CD14-positive monocyte (primary cell): ENCODE measurements at regions not wholly inside any gene's neighbourhood (a gene's known extent, or its start where the extent isn't known, plus 50 kb on each side); places are given as distances from the start of the nearest gene placed in this dataset.

Experiments
- DNase-seq, 3 donors: peaks; one replicate each; pipeline ENCODE4 v3.0.0-alpha.2; 2011 to 2022
- H2AFZ ChIP-seq: 2 replicates; pipeline ENCODE4 v1.6.0; 2012; ENCODE audit warnings: mild to moderate bottlenecking, low read depth, low read length, inconsistent platforms; ENCODE audit not compliant: insufficient read depth, poor library complexity, severe bottlenecking
- H3K27ac ChIP-seq, 2 donors: 1 replicate in 1 of 2; 2 replicates in 1 of 2; pipeline ENCODE4 v1.5.1; 2012 to 2013; ENCODE audit warnings: low read length in 2 of 2, control low read depth in 1 of 2, inconsistent platforms in 1 of 2, low read depth in 1 of 2, mild to moderate bottlenecking in 1 of 2
- H3K27me3 ChIP-seq, 2 donors: one replicate each; pipeline versions ENCODE4 v1.6.0 to v1.6.1; 2011 to 2013; ENCODE audit warnings: low read length in 2 of 2; ENCODE audit not compliant: control insufficient read depth in 2 of 2, insufficient read depth in 2 of 2
- H3K36me3 ChIP-seq, 2 donors: replicated peaks in 1 of 2; 1 replicate in 1 of 2; 2 replicates in 1 of 2; pipeline versions ENCODE4 v1.5.1 to v1.6.1; 2012 to 2013; ENCODE audit warnings: low read length in 2 of 2, control low read depth in 1 of 2, inconsistent platforms in 1 of 2, mild to moderate bottlenecking in 1 of 2; ENCODE audit not compliant: insufficient read depth in 2 of 2, control insufficient read depth in 1 of 2
- H3K4me1 ChIP-seq, 2 donors: 1 replicate in 1 of 2; 2 replicates in 1 of 2; pipeline versions ENCODE4 v1.5.1 to v1.6.1; 2012 to 2013; ENCODE audit warnings: low read length in 2 of 2, control low read depth in 1 of 2, inconsistent platforms in 1 of 2, mild to moderate bottlenecking in 1 of 2, moderate library complexity in 1 of 2; ENCODE audit not compliant: insufficient read depth in 2 of 2, control insufficient read depth in 1 of 2
- H3K4me2 ChIP-seq: replicated peaks from 2 replicates; pipeline ENCODE3; 2012; ENCODE audit warnings: low read length, moderate library complexity, mild to moderate bottlenecking; ENCODE audit not compliant: poor library complexity, severe bottlenecking; ENCODE audit errors: extremely low read depth
- H3K4me3 ChIP-seq, 3 experiments: fragments of 200-600 bp in 1 of 3; sonication (generic) in 1 of 3; replicated peaks in 1 of 3; 1 replicate in 2 of 3; 2 replicates in 1 of 3; pipeline ENCODE4 v1.5.1; 2011 to 2013; ENCODE audit warnings: low read length in 3 of 3, mild to moderate bottlenecking in 3 of 3, control low read depth in 2 of 3, low read depth in 2 of 3, inconsistent platforms in 1 of 3, moderate library complexity in 1 of 3
- H3K79me2 ChIP-seq: 2 replicates; pipeline ENCODE4 v1.6.0; 2012; ENCODE audit warnings: mild to moderate bottlenecking, control low read depth, inconsistent platforms, low read length, moderate library complexity; ENCODE audit not compliant: insufficient read depth
- H3K9ac ChIP-seq: 2 replicates; pipeline ENCODE4 v1.6.0; 2017; ENCODE audit warnings: low read length, mild to moderate bottlenecking; ENCODE audit not compliant: insufficient read depth, poor library complexity, severe bottlenecking
- H3K9me3 ChIP-seq, 2 donors: replicated peaks in 1 of 2; 1 replicate in 1 of 2; 2 replicates in 1 of 2; pipeline versions ENCODE4 v1.5.1 to v1.6.1; 2012 to 2013; ENCODE audit warnings: low read length in 2 of 2, control low read depth in 1 of 2; ENCODE audit not compliant: control insufficient read depth in 1 of 2, insufficient read depth in 1 of 2
- H4K20me1 ChIP-seq: 2 replicates; pipeline ENCODE4 v1.6.0; 2012; ENCODE audit warnings: mild to moderate bottlenecking, low read length, control low read depth, moderate library complexity; ENCODE audit not compliant: insufficient read depth
- H3K27ac Mint-ChIP-seq, 7 donors: one replicate each; pipeline ENCODE4 v1.8.0; 2020; ENCODE audit warnings: mild to moderate bottlenecking in 7 of 7, mixed read lengths in 7 of 7, moderate library complexity in 6 of 7, inconsistent platforms in 2 of 7
- H3K27me3 Mint-ChIP-seq, 3 donors: one replicate each; pipeline ENCODE4 v1.8.0; 2021 to 2022; ENCODE audit warnings: low read depth in 3 of 3, mild to moderate bottlenecking in 3 of 3, mixed read lengths in 3 of 3, moderate library complexity in 3 of 3, inconsistent platforms in 1 of 3
- H3K36me3 Mint-ChIP-seq, 2 donors: one replicate each; pipeline ENCODE4 v1.8.0; 2020; ENCODE audit warnings: mixed read lengths in 2 of 2, inconsistent platforms in 1 of 2, mild to moderate bottlenecking in 1 of 2
- H3K4me1 Mint-ChIP-seq: one replicate; pipeline ENCODE4 v1.8.0; 2020; ENCODE audit warnings: mild to moderate bottlenecking, mixed read lengths
- H3K4me3 Mint-ChIP-seq, 2 donors: one replicate each; pipeline ENCODE4 v1.8.0; 2020; ENCODE audit warnings: mild to moderate bottlenecking in 2 of 2, mixed read lengths in 2 of 2, moderate library complexity in 1 of 2
- H3K9me3 Mint-ChIP-seq, 7 donors: one replicate each; pipeline ENCODE4 v1.8.0; 2020 to 2022; ENCODE audit warnings: mixed read lengths in 7 of 7, mild to moderate bottlenecking in 6 of 7, moderate library complexity in 6 of 7, inconsistent platforms in 2 of 7
- WGBS: methylation state at CpG from one replicate; pipeline ENCODE4 v1.1.5; 2013; ENCODE audit warnings: missing lambda C conversion rate; ENCODE audit not compliant: insufficient coverage; 5-methylcytosine and 5-hydroxymethylcytosine counted together
- intact Hi-C, 2 donors: fragments of 100-400 bp; cut with micrococcal nuclease; formaldehyde crosslinking; loops; one replicate each; pipeline versions ENCODE4 v1.15.0 to v1.15.1; 2023
- TF ChIP-seq, protein P1 (sequence below): fragments of 200-600 bp; IDR thresholded peaks from one replicate; pipeline ENCODE4 v1.8.0; 2022; ENCODE audit warnings: antibody characterized with exemption, mild to moderate bottlenecking

DNA sequence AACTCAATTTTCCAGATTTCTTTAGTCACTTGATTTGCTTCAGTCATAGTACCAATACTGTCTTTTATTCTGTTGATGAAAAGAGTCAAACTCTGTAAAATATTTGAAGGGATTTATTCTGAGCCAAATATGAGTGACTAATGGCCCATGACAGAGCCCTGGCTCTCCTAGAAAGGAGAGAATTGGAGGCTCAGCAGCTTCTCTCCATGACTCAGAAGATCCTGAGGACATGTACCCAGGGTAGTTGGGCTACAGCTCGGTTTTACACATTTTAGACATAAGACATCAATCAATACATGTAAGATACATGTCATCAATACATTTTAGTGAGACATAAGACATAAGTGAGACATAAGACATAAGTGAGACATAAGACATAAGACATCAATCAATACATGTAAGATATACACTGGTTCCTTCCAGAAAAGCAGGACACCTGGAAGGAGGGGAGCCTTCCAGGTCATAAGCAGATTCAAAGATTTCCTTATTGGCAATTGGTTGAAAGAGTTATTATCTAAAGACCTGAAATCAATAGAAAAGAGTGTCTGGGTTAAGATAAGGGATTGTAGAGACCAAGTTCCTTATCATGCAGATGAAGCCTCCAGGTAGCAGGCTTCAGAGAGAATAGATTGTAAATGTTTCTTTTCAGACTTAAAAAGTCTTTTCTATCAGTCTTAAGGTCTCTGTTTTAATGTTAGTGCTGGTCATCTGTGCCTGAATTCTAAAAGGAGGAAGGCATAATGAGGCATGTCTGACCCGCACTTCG is 179.8 kb upstream of the RFC3 start:
- Histone ChIP-seq H3K27me3 (no peaks in the 10 kb centered on the region), H3K4me3 (no peak overlapping the region), H3K79me2 (no peaks in the 10 kb centered on the region), H3K27ac (no peak overlapping the region), H3K4me2 (no peak overlapping the region), H3K9me3 (no peaks in the 10 kb centered on the region), H2AFZ (no peak overlapping the region), H3K4me1 (peaks cover 8 to 10% of the 10 kb centered on the region in 2 donors), H3K9ac (no peak overlapping the region), H3K36me3 (no peaks in the 10 kb centered on the region), H4K20me1 (no peaks in the 10 kb centered on the region)
- Mint-ChIP-seq H3K36me3 (no peaks in the 10 kb centered on the region), H3K27ac (no peak overlapping the region), H3K4me1 (peaks cover 7% of the 10 kb centered on the region), H3K9me3 (peaks cover 0 to 6% (median 0%) of the 10 kb centered on the region in 7 donors), H3K27me3 (peaks cover 2 to 9% (median 6%) of the 10 kb centered on the region in 3 donors), H3K4me3 (no peak overlapping the region)
- 100% methylated on average over 1 of the region's 3 CpGs for WGBS
- intact Hi-C loops: no loop called here
- TF ChIP-seq, protein P1, sequence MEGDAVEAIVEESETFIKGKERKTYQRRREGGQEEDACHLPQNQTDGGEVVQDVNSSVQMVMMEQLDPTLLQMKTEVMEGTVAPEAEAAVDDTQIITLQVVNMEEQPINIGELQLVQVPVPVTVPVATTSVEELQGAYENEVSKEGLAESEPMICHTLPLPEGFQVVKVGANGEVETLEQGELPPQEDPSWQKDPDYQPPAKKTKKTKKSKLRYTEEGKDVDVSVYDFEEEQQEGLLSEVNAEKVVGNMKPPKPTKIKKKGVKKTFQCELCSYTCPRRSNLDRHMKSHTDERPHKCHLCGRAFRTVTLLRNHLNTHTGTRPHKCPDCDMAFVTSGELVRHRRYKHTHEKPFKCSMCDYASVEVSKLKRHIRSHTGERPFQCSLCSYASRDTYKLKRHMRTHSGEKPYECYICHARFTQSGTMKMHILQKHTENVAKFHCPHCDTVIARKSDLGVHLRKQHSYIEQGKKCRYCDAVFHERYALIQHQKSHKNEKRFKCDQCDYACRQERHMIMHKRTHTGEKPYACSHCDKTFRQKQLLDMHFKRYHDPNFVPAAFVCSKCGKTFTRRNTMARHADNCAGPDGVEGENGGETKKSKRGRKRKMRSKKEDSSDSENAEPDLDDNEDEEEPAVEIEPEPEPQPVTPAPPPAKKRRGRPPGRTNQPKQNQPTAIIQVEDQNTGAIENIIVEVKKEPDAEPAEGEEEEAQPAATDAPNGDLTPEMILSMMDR: no peak
- no peak for DNase-seq

DNA sequence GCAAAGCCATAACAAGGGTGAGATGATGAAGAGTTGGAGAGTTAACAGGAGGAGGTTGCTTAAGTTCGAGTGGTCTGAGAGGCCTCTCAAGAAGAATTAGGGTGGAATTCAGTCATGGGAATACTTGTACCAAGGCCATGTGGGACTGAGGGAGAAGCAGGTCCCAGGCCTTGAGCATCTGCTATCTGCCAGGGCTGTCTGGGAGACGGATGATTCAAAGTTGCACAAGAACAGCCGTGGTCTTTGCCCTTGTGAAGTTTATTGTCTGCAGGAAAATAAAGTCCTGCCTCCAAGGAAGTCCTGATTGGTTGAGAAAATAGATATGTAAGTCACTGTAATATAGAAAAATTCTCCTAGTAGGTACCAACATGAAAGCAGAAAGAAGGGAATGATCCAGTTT is 178.8 kb upstream of the RFC3 start:
- intact Hi-C loops: no loop called here
- Mint-ChIP-seq H3K27me3 (peaks cover 5 to 9% (median 6%) of the 10 kb centered on the region in 3 donors), H3K4me3 (no peak overlapping the region), H3K27ac (peak overlapping the region in 1 of 7 donors; percentile 26), H3K4me1 (peaks cover 16% of the 10 kb centered on the region), H3K36me3 (no peaks in the 10 kb centered on the region), H3K9me3 (peaks cover 0 to 8% (median 0%) of the 10 kb centered on the region in 7 donors)
- Histone ChIP-seq H3K27ac (no peak overlapping the region), H2AFZ (no peak overlapping the region), H3K36me3 (no peaks in the 10 kb centered on the region), H3K4me2 (no peak overlapping the region), H3K4me3 (no peak overlapping the region), H3K9ac (no peak overlapping the region), H3K79me2 (no peaks in the 10 kb centered on the region), H3K9me3 (no peaks in the 10 kb centered on the region), H3K27me3 (no peaks in the 10 kb centered on the region), H4K20me1 (no peaks in the 10 kb centered on the region), H3K4me1 (peaks cover 18 to 20% of the 10 kb centered on the region in 2 donors)
- DNase-seq: no peak
- 51% methylated on average over 3 of the region's 3 CpGs for WGBS
- TF ChIP-seq, protein P1: no peak
